ENCODE measurements at regions not wholly inside any gene's neighbourhood (a gene's known extent, or its start where the extent isn't known, plus 50 kb on each side); places are given as distances from the start of the nearest gene placed in this dataset.

GRCh38 chr9:86756576-86757381 lies 190.5 kb downstream of the GAS1 start:
- DNase-seq = peak; percentile 22

- DNase-seq = no peak
Observed at GRCh38 chr9:86755561-86755941, 191.8 kb downstream of the GAS1 start.

- DNase-seq = no peak
Observed at GRCh38 chr9:86754581-86755560, 192.4 kb downstream of the GAS1 start.

- no peak for DNase-seq
Observed at GRCh38 chr9:86753836-86754235, 193.5 kb downstream of the GAS1 start.

- DNase-seq = no peak
Observed at GRCh38 chr9:86752733-86753132, 194.6 kb downstream of the GAS1 start.

GRCh38 chr9:86751956-86752355 lies 195.3 kb downstream of the GAS1 start:
- no peak for DNase-seq

GRCh38 chr9:86751207-86751606 lies 196.1 kb downstream of the GAS1 start:
- no peak for DNase-seq

- DNase-seq = no peak
Observed at GRCh38 chr9:86749894-86750255, 197.4 kb downstream of the GAS1 start.

- DNase-seq = no peak
Observed at GRCh38 chr9:86749161-86749893, 198.0 kb downstream of the GAS1 start.

GRCh38 chr9:86747711-86748110 lies 199.6 kb downstream of the GAS1 start:
- no peak for DNase-seq

- no peak for DNase-seq
Observed at GRCh38 chr9:86741311-86742208, 205.7 kb downstream of the GAS1 start.

- DNase-seq = no peak
Observed at GRCh38 chr9:86735772-86736458, 211.4 kb downstream of the GAS1 start.

- no peak for DNase-seq
Observed at GRCh38 chr9:86734771-86735170, 212.5 kb downstream of the GAS1 start.

- no peak for DNase-seq
Observed at GRCh38 chr9:86733929-86734328, 213.4 kb downstream of the GAS1 start.

- DNase-seq = no peak
Observed at GRCh38 chr9:86732514-86733171, 214.7 kb downstream of the GAS1 start.

GRCh38 chr9:86731511-86732063 lies 215.7 kb downstream of the GAS1 start:
- DNase-seq = no peak

GRCh38 chr9:86730163-86730928 lies 217.0 kb downstream of the GAS1 start:
- DNase-seq = no peak

GRCh38 chr9:86724529-86724928 lies 222.8 kb downstream of the GAS1 start:
- no peak for DNase-seq

- no peak for DNase-seq
Observed at GRCh38 chr9:86723346-86723745, 224.0 kb downstream of the GAS1 start.

- no peak for DNase-seq
Observed at GRCh38 chr9:86722706-86723075, 224.6 kb downstream of the GAS1 start.

Measured in retina (tissue), 1 donor.